ENCODE measurements at regions not wholly inside any gene's neighbourhood (a gene's known extent, or its start where the extent isn't known, plus 50 kb on each side); places are given as distances from the start of the nearest gene placed in this dataset.

- no peak for TF ChIP-seq CTCF (conservative IDR thresholded peaks at IDR 0.05; ENCODE audit: low read depth, low read length)
- DNase-seq (ENCODE audit: low read depth), result peak; percentile 25
- no peak overlapping the region for H3K4me3 ChIP-seq (ENCODE audit: low read depth, low read length)
These were observed 1794.2 kb downstream of the SLITRK5 start for GRCh38 chr13:89465366-89465765.

GRCh38 chr13:89468081-89468480 lies 1796.9 kb downstream of the SLITRK5 start:
- no peak overlapping the region for H3K4me3 ChIP-seq (ENCODE audit: low read depth, low read length)
- DNase-seq (ENCODE audit: low read depth), result no peak
- TF ChIP-seq CTCF (conservative IDR thresholded peaks at IDR 0.05; ENCODE audit: low read depth, low read length), result no peak

GRCh38 chr13:89470901-89471300 lies 1799.7 kb downstream of the SLITRK5 start:
- DNase-seq (ENCODE audit: low read depth), result no peak
- H3K4me3 ChIP-seq (ENCODE audit: low read depth, low read length), result no peak overlapping the region
- no peak for TF ChIP-seq CTCF (conservative IDR thresholded peaks at IDR 0.05; ENCODE audit: low read depth, low read length)

- TF ChIP-seq CTCF (conservative IDR thresholded peaks at IDR 0.05; ENCODE audit: low read depth, low read length), result no peak
- no peak for DNase-seq (ENCODE audit: low read depth)
- H3K4me3 ChIP-seq (ENCODE audit: low read depth, low read length), result no peak overlapping the region
These were observed 1803.3 kb downstream of the SLITRK5 start for GRCh38 chr13:89474432-89474831.

- TF ChIP-seq CTCF (conservative IDR thresholded peaks at IDR 0.05; ENCODE audit: low read depth, low read length), result no peak
- no peak overlapping the region for H3K4me3 ChIP-seq (ENCODE audit: low read depth, low read length)
- DNase-seq (ENCODE audit: low read depth), result no peak
These were observed 1814.9 kb downstream of the SLITRK5 start for GRCh38 chr13:89486065-89486464.

- DNase-seq (ENCODE audit: low read depth), result no peak
- no peak for TF ChIP-seq CTCF (conservative IDR thresholded peaks at IDR 0.05; ENCODE audit: low read depth, low read length)
- no peak overlapping the region for H3K4me3 ChIP-seq (ENCODE audit: low read depth, low read length)
These were observed 1815.5 kb downstream of the SLITRK5 start for GRCh38 chr13:89486709-89487108.

- TF ChIP-seq CTCF (conservative IDR thresholded peaks at IDR 0.05; ENCODE audit: low read depth, low read length), result no peak
- no peak for DNase-seq (ENCODE audit: low read depth)
- no peak overlapping the region for H3K4me3 ChIP-seq (ENCODE audit: low read depth, low read length)
These were observed 1819.5 kb downstream of the SLITRK5 start for GRCh38 chr13:89490661-89491060.

All from epithelial cell of proximal tubule (primary cell).